ENCODE measurements at regions not wholly inside any gene's neighbourhood (a gene's known extent, or its start where the extent isn't known, plus 50 kb on each side); places are given as distances from the start of the nearest gene placed in this dataset.

GRCh38 chr16:6286176-6286575 lies 1046.5 kb upstream of the RBFOX1 start:
- no peaks in the 10 kb centered on the region for H3K4me1 Mint-ChIP-seq (ENCODE audit: low read depth in 2 of 2)
- DNase-seq (no peak), ATAC-seq (replicated peaks) (no peak)
- no peak overlapping the region for H3K27ac Mint-ChIP-seq
- no peaks in the 10 kb centered on the region for H3K27me3 Mint-ChIP-seq
- no peaks in the 10 kb centered on the region for H3K36me3 Mint-ChIP-seq (ENCODE audit: insufficient read depth)
- H3K9me3 Mint-ChIP-seq: peaks cover 13 to 19% of the 10 kb centered on the region in 2 donors
- no peak overlapping the region for H3K4me3 Mint-ChIP-seq

- H3K4me1 Mint-ChIP-seq (ENCODE audit: low read depth in 2 of 2): no peaks in the 10 kb centered on the region
Observed at GRCh38 chr16:6284731-6285130, 1047.9 kb upstream of the RBFOX1 start.

GRCh38 chr16:6281994-6282393 lies 1050.7 kb upstream of the RBFOX1 start:
- H3K4me1 Mint-ChIP-seq (ENCODE audit: low read depth in 2 of 2): no peaks in the 10 kb centered on the region
- ATAC-seq (replicated peaks) (no peak), DNase-seq (no peak)
- H3K27me3 Mint-ChIP-seq: no peaks in the 10 kb centered on the region
- no peak overlapping the region for H3K4me3 Mint-ChIP-seq
- peaks cover 17 to 25% of the 10 kb centered on the region in 2 donors for H3K9me3 Mint-ChIP-seq
- no peak overlapping the region for H3K27ac Mint-ChIP-seq
- H3K36me3 Mint-ChIP-seq (ENCODE audit: insufficient read depth): no peaks in the 10 kb centered on the region

More at GRCh38 chr16:6284731-6285130, 1047.9 kb upstream of the RBFOX1 start:
- H3K9me3 Mint-ChIP-seq: peaks cover 17 to 24% of the 10 kb centered on the region in 2 donors
- H3K27me3 Mint-ChIP-seq: no peaks in the 10 kb centered on the region
- DNase-seq (no peak), ATAC-seq (replicated peaks) (no peak)
- H3K27ac Mint-ChIP-seq: no peak overlapping the region
- H3K36me3 Mint-ChIP-seq (ENCODE audit: insufficient read depth): no peaks in the 10 kb centered on the region
- H3K4me3 Mint-ChIP-seq: no peak overlapping the region

- no peaks in the 10 kb centered on the region for H3K4me1 Mint-ChIP-seq (ENCODE audit: low read depth in 2 of 2)
- no peak overlapping the region for H3K4me3 Mint-ChIP-seq
- no peaks in the 10 kb centered on the region for H3K36me3 Mint-ChIP-seq (ENCODE audit: insufficient read depth)
- no peaks in the 10 kb centered on the region for H3K27me3 Mint-ChIP-seq
- ATAC-seq (replicated peaks) (no peak), DNase-seq (no peak)
- H3K27ac Mint-ChIP-seq: no peak overlapping the region
- H3K9me3 Mint-ChIP-seq: peaks cover 14 to 25% of the 10 kb centered on the region in 2 donors
Observed at GRCh38 chr16:6281274-6281673, 1051.4 kb upstream of the RBFOX1 start.

DNA sequence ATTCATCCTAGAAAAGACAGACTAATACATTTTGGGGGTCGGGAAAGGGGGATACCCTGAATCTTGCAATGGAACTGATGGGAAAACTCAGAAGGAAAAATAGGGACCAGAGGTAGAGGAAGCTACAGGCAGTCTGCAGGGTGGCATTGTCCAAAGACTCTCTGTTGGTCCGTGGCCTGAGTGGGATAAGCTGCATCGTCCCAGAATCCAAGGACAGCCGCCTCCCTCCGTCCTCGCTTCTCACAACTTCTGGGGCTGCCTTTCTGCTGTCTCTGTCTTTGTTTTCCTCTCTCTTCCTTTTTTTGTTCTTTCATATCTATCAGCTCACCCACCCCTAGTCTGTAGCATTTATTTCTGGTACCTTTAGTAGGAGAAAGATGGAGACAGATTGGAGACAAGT lies 1052.6 kb upstream of the RBFOX1 start:
- ATAC-seq (replicated peaks) (no peak), DNase-seq (no peak)
- no peaks in the 10 kb centered on the region for H3K36me3 Mint-ChIP-seq (ENCODE audit: insufficient read depth)
- no peaks in the 10 kb centered on the region for H3K4me1 Mint-ChIP-seq (ENCODE audit: low read depth in 2 of 2)
- H3K4me3 Mint-ChIP-seq: no peak overlapping the region
- H3K27me3 Mint-ChIP-seq: no peaks in the 10 kb centered on the region
- H3K9me3 Mint-ChIP-seq: peaks cover 12 to 25% of the 10 kb centered on the region in 2 donors
- no peak overlapping the region for H3K27ac Mint-ChIP-seq

DNA sequence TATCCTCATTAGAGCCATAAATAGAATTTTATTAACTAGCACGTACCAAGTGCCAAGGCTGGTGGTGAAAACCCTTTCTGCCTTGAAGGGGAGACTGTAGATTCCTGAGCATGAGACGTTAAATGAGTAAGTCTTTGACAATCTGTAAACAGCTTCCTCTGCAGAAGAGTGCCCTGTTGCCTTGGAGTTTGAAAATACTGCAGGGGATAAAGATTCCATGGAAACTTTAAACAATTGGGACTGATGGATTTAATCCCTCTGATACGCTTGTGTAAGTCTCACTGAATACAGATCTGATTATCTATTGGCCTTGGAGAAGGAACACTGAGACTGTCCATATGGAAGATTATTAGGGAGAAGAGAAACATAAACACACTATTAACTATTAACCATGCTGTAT lies 1053.4 kb upstream of the RBFOX1 start:
- Mint-ChIP-seq H3K27ac (no peak overlapping the region), H3K36me3 (ENCODE audit: insufficient read depth) (no peaks in the 10 kb centered on the region), H3K4me3 (no peak overlapping the region), H3K4me1 (ENCODE audit: low read depth in 2 of 2) (no peaks in the 10 kb centered on the region), H3K9me3 (peaks cover 12 to 28% of the 10 kb centered on the region in 2 donors), H3K27me3 (no peaks in the 10 kb centered on the region)
- DNase-seq: no peak
- ATAC-seq (replicated peaks): no peak

- H3K9me3 Mint-ChIP-seq: peaks cover 4 to 22% of the 10 kb centered on the region in 2 donors
- H3K36me3 Mint-ChIP-seq (ENCODE audit: insufficient read depth): no peaks in the 10 kb centered on the region
- no peak overlapping the region for H3K27ac Mint-ChIP-seq
- no peak for DNase-seq
- H3K27me3 Mint-ChIP-seq: no peaks in the 10 kb centered on the region
- H3K4me3 Mint-ChIP-seq: no peak overlapping the region
- no peaks in the 10 kb centered on the region for H3K4me1 Mint-ChIP-seq (ENCODE audit: low read depth in 2 of 2)
- no peak for ATAC-seq (replicated peaks)
Observed at GRCh38 chr16:6274351-6274750, 1058.3 kb upstream of the RBFOX1 start.

- Mint-ChIP-seq H3K9me3 (peaks cover 12 to 20% of the 10 kb centered on the region in 2 donors), H3K4me1 (ENCODE audit: low read depth in 2 of 2) (no peaks in the 10 kb centered on the region), H3K4me3 (no peak overlapping the region), H3K27me3 (no peaks in the 10 kb centered on the region), H3K36me3 (ENCODE audit: insufficient read depth) (no peaks in the 10 kb centered on the region), H3K27ac (no peak overlapping the region)
- no peak for DNase-seq
- no peak for ATAC-seq (replicated peaks)
Observed at GRCh38 chr16:6267682-6268081, 1065.0 kb upstream of the RBFOX1 start.

DNA sequence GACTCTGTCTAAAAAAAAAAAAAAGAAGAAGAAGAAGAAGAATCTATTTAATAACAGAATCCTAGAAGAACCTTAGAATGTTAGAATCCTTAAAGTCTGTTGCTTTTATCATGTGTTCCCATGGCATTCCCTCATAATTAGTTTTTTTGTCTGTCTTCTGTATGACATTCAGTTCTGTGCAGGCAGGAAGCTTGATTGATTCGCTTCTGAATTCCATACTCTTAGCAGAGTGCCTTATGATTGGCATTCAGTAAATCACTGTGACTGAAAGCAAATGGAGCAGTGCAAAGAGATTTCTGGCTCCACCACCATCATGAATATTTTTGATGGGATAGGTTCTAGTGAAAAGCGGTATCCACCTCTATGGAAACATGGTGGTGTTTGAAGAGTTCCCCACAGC lies 1065.9 kb upstream of the RBFOX1 start:
- ATAC-seq (replicated peaks) (no peak), DNase-seq (no peak)
- Mint-ChIP-seq H3K4me3 (no peak overlapping the region), H3K36me3 (ENCODE audit: insufficient read depth) (no peaks in the 10 kb centered on the region), H3K27ac (no peak overlapping the region), H3K27me3 (no peaks in the 10 kb centered on the region), H3K9me3 (peaks cover 12 to 27% of the 10 kb centered on the region in 2 donors), H3K4me1 (ENCODE audit: low read depth in 2 of 2) (no peaks in the 10 kb centered on the region)

- Mint-ChIP-seq H3K36me3 (ENCODE audit: insufficient read depth) (no peaks in the 10 kb centered on the region), H3K27ac (no peak overlapping the region), H3K27me3 (no peaks in the 10 kb centered on the region), H3K4me1 (ENCODE audit: low read depth in 2 of 2) (no peaks in the 10 kb centered on the region), H3K9me3 (peaks cover 12 to 27% of the 10 kb centered on the region in 2 donors), H3K4me3 (no peak overlapping the region)
- ATAC-seq (replicated peaks) (no peak), DNase-seq (no peak)
Observed at GRCh38 chr16:6265968-6266367, 1066.7 kb upstream of the RBFOX1 start.

DNA sequence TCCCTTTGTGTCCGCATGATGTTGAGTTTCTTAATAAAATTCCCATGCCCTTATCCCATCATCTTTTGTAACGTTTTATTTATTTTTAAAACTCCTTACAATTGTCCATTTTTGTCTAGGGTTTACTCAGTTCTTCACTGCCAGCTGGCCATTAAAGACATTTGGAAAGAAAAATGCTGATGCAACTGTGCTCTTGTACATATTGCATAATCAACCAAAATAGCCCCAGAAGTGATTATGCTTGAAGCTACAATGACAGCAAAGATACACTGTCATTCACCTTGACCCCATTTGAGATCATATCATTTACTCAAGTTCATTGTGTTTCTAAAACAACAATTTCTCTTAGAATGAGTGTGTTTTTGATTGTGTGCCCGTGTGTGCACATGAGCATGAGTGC lies 1074.6 kb upstream of the RBFOX1 start:
- Mint-ChIP-seq H3K4me1 (ENCODE audit: low read depth in 2 of 2) (no peaks in the 10 kb centered on the region), H3K27me3 (no peaks in the 10 kb centered on the region), H3K36me3 (ENCODE audit: insufficient read depth) (no peaks in the 10 kb centered on the region), H3K4me3 (no peak overlapping the region), H3K27ac (no peak overlapping the region), H3K9me3 (peaks cover 7 to 44% of the 10 kb centered on the region in 2 donors)
- DNase-seq (no peak), ATAC-seq (replicated peaks) (no peak)

DNA sequence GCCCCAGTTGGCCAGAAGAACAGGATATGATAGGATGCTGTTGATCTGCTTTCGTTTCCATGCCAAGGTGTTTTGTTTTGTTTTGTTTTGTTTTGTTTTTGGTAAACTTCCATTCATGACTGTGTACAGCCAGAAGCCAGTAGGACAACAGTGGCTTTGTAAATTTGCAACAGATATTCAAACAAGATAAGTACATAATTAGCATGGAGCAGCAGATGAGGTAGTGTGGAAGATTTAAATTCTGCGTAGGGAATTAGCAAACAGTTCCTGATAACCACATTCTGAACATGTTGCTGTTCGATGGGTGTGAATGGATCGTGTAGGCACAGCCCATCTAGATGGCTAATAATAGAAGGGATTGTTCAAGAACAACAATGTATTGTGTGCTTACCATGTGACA lies 1080.1 kb upstream of the RBFOX1 start:
- no peak overlapping the region for H3K27ac Mint-ChIP-seq
- no peaks in the 10 kb centered on the region for H3K4me1 Mint-ChIP-seq (ENCODE audit: low read depth in 2 of 2)
- no peaks in the 10 kb centered on the region for H3K27me3 Mint-ChIP-seq
- no peak overlapping the region for H3K4me3 Mint-ChIP-seq
- no peaks in the 10 kb centered on the region for H3K36me3 Mint-ChIP-seq (ENCODE audit: insufficient read depth)
- ATAC-seq (replicated peaks) (no peak), DNase-seq (no peak)
- H3K9me3 Mint-ChIP-seq: peaks cover 8 to 23% of the 10 kb centered on the region in 2 donors

DNA sequence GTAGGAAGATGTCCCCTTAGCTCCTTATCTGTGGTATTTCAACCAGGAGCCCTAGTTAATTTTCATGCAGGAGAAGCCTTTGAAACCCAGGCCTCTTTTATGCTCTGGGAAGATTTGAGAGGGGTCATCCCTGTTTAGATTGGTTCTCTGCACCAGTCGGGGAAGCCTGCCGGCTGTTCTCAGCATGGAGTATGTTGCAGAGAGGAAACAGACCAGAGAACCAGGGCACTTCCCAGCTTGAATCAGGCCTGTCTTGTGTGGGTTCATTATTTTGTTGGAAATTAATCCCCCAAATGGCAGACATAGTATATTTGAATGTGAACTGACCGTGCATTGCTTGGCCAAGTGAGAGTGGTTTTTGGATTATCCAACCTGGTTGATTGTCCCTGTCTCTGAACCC lies 1082.1 kb upstream of the RBFOX1 start:
- Mint-ChIP-seq H3K36me3 (ENCODE audit: insufficient read depth) (no peaks in the 10 kb centered on the region), H3K4me1 (ENCODE audit: low read depth in 2 of 2) (no peaks in the 10 kb centered on the region), H3K9me3 (peaks cover 8 to 19% of the 10 kb centered on the region in 2 donors), H3K4me3 (no peak overlapping the region), H3K27me3 (no peaks in the 10 kb centered on the region), H3K27ac (no peak overlapping the region)
- DNase-seq (no peak), ATAC-seq (replicated peaks) (no peak)

DNA sequence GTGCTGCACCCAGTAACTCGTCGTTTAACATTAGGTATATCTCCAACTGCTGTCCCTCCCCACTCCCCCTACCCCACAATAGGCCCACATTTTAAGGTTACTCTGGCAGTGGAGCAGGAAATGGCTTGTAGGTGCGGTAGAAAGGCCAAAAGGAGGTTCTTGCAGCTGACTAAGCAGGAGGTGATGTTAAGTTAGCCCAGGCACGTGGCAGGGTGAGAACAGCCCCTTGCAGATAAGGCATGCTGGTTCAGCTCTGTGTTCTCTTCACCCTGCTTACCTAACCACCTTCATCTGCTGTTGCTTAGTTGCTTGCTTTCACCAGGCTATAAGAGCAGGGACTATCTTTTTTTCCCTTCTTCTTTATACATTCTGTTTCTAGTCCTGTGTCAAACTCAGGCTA lies 1082.8 kb upstream of the RBFOX1 start:
- no peaks in the 10 kb centered on the region for H3K36me3 Mint-ChIP-seq (ENCODE audit: insufficient read depth)
- H3K27me3 Mint-ChIP-seq: no peaks in the 10 kb centered on the region
- DNase-seq (no peak), ATAC-seq (replicated peaks) (no peak)
- no peaks in the 10 kb centered on the region for H3K4me1 Mint-ChIP-seq (ENCODE audit: low read depth in 2 of 2)
- peaks cover 6 to 17% of the 10 kb centered on the region in 2 donors for H3K9me3 Mint-ChIP-seq
- H3K27ac Mint-ChIP-seq: no peak overlapping the region
- H3K4me3 Mint-ChIP-seq: no peak overlapping the region

GRCh38 chr16:6248199-6248598 lies 1084.4 kb upstream of the RBFOX1 start:
- Mint-ChIP-seq H3K9me3 (peaks cover 8 to 22% of the 10 kb centered on the region in 2 donors), H3K36me3 (ENCODE audit: insufficient read depth) (no peaks in the 10 kb centered on the region), H3K27me3 (no peaks in the 10 kb centered on the region), H3K27ac (no peak overlapping the region), H3K4me1 (ENCODE audit: low read depth in 2 of 2) (no peaks in the 10 kb centered on the region), H3K4me3 (no peak overlapping the region)
- ATAC-seq (replicated peaks) (no peak), DNase-seq (no peak)
